HT1080 (cell line): ENCODE measurements at regions not wholly inside any gene's neighbourhood (a gene's known extent, or its start where the extent isn't known, plus 50 kb on each side); places are given as distances from the start of the nearest gene placed in this dataset.
"Not testable (repeated sequence)": the region's sequence is repeated elsewhere in the genome, so short reads cannot be mapped to it uniquely, and the experiment has no call there.

ENCODE experiments used
- DNase-seq: peaks from one replicate; pipeline ENCODE4 v3.0.0-alpha.2; 2015; ENCODE audit warnings: low read depth

DNA sequence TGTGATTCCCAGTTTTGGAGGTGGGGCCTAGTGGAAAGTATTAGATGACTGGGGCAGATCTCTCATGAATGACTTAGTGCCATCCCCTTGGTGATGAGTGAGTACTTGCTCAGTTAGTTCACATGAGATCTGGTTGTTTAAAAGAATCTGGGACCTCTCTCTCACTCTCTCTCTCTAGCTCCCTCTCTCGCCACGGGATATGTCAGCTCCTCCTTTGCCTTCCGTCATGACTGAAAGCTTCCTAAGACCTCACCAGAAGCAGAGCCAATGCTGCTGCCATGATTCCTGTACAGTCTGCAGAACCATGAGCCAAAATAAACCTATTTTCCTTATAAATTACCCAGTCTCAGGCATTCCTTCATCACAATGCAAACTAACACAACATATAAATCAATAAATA is 176.7 kb downstream of the PRELID2 start:
- DNase-seq, result no peak

- DNase-seq, result not testable (repeated sequence)
These were observed 182.4 kb downstream of the PRELID2 start for GRCh38 chr5:145652700-145653099.

DNA sequence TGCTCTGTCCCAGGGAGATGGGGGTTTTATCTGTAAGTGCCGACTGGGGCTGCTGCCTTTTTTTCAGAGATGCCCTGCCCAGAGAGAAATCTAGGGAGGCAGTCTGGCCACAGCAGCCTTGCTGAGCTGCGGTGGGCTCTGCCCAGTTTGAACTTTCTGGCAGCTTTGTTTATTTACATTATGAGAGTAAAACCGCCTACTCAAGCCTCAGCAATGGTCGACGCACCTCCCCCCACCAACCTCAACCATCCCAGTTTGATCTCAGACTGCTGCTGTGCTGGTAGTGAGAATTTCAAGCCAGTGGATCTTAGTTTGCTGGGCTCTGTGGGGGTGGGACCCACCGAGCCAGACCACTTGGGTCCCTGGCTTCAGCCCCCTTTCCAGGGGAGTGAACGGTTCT is 188.0 kb downstream of the PRELID2 start:
- DNase-seq, result not testable (repeated sequence)

- DNase-seq, result not testable (repeated sequence)
These were observed 191.9 kb downstream of the PRELID2 start for GRCh38 chr5:145643214-145643613.

DNA sequence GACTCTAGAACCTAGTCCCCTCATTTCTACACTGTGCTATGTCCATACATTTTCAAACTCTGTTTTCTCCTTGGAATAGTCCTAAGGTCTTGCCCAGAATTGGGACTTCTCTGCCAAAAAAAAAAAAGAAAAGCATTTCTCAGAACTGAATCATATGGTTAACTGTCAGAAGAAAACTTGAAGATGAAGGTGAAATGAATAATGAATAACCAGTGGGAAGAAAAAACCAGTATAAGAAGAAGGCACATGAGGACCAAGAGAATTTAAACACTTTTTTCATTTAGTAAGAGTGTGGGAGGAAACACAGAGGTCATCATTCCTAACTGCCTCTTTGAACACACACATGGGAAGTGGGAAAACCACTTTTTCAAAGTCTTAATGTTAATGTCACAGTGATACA is 197.7 kb downstream of the PRELID2 start:
- DNase-seq, result no peak

DNA sequence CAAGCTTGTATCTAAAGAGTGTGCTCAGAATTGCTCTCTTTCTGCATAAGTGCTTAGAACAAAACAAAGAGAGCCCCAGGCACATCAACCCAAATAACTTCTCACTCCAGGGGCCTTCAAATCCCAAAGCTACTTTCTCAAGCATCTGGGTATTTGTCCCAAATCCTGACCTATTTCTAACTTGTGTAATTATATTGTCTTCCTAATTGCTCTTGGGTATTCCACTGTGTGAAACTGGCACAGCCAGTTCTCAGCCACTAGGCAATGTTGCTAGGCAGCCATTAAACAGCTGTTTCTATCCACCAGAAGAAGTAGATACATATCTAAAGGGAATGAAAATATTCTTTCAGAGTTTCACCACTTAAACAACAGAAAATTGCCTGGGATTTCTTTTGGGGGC is 198.8 kb downstream of the PRELID2 start:
- no peak for DNase-seq

DNA sequence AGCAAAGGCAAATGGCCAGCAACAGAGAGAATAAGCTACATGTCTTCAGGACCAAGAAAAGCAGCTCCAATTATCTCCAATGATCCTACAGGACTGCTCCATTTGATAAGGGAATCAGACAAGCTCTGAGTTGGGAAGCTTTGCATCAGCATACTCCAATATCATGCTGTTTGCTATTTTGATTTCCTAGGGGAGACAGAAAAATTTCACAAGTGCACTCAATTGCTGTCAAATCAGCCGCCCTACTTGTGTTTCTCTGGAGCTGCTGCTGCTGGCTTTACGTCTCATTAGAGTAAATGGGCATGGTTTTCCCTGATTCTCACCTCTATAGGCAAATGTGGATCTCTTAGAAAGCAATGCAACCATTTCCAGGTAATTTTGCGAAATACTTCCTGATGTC is 201.7 kb downstream of the PRELID2 start:
- no peak for DNase-seq

GRCh38 chr5:145632701-145633100 is 202.4 kb downstream of the PRELID2 start:
- no peak for DNase-seq

DNA sequence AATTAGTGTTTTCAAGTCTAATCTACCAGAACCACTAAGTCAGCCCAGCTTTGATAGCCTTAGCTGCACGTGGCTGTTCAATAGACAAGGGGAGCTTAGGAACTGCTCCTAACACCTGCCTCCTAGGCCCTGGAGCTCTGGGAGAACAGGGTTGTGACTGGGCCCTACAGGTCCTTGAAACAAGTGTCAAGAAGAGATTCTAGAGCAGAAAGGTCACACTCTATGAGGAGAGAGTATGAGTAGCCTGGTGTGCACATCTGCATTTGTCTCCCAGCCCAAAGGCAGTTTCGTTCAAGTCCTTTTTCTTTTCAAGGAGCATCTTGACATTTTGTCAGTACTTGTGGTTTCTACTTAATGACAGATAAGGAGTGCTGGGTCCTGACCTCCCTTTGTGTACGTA is 206.1 kb downstream of the PRELID2 start:
- DNase-seq, result no peak

DNA sequence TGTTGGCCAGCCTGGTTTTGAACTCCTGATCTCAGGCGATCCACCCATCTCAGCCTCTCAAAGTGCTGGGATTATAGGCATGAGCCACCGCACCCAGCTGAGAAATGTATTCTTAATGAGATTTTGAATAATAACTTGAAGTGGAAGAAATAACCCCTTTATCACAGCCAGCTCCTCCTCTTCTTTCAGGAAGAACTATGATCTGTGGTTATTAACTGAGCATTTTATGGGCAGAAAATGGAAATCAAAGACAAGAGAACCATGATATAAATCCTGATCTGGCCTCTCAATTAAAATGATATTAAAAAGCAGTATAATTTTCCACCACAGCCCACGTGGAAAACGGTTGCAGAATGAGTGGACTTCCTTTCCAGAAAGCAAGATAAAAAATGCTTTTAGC is 206.6 kb downstream of the PRELID2 start:
- DNase-seq, result no peak

- no peak for DNase-seq
These were observed 215.3 kb downstream of the PRELID2 start for GRCh38 chr5:145619806-145620310.

GRCh38 chr5:145616739-145617138 is 218.4 kb downstream of the PRELID2 start:
- DNase-seq, result not testable (repeated sequence)

DNA sequence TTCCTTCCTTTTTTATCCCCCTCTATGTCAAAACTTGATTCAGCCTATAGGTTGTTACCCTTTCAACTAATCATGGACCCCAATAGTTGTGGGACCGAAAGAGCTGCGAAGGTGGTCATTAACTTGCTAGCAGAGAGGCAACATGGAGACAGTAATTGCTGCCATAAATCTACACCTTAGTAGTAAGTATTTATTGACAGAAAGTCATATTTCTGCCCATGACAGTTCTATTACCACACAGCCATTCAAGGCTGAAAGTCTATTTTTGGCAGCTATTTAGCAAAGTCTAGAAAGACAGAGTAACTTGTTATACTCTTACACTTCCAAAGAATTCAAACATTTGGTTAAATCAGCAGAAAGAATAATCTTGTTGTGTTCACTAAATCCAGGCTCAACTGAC is 236.2 kb downstream of the PRELID2 start:
- DNase-seq, result no peak

- no peak for DNase-seq
These were observed 237.0 kb downstream of the PRELID2 start for GRCh38 chr5:145598184-145598583.

DNA sequence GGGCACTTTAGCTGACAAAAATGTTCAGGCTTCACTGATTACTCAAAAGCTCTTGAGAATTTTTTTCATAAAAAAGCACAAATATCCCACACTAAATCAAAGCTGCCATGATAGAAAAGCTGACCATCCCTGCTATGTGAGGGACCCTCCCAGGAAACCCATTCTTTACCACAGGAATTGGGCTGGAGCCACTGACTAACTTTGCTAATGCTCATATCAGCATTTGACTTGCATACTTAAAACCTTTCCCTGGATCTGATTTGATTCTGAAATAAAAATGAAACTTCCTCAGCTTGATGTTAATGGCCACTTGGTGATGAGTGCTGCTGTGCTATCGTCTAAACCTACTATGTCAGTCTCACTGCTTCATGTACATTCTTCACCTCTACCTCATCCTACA is 243.6 kb downstream of the PRELID2 start:
- no peak for DNase-seq

- no peak for DNase-seq
These were observed 246.1 kb downstream of the PRELID2 start for GRCh38 chr5:145589063-145589462.

- DNase-seq, result no peak
These were observed 246.6 kb downstream of the PRELID2 start for GRCh38 chr5:145588558-145588957.

- no peak for DNase-seq
These were observed 247.0 kb downstream of the PRELID2 start for GRCh38 chr5:145588113-145588512.

DNA sequence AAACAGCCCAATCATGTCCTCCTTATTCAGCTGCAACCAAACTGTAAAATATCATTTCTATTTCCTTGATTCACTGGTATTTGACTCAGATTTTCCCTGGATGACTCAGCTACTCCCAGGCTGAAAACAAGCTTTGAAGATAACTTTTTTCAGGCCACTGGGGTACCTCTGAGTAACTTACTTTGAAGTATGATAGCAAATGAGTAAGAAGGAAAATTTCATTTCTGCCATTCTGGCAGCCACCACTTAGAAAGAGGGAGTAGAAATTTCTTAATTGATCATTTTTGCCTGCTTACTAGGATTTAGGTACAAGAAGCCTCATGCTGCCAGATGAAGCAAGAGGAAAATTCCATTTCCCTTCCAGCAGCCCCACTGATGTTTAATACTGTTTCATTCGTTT is 247.4 kb downstream of the PRELID2 start:
- DNase-seq, result peak; percentile 91

- DNase-seq, result no peak
These were observed 247.9 kb downstream of the PRELID2 start for GRCh38 chr5:145587308-145587672.

- no peak for DNase-seq
These were observed 248.4 kb downstream of the PRELID2 start for GRCh38 chr5:145586661-145587307.

GRCh38 chr5:145585443-145586148 is 249.5 kb downstream of the PRELID2 start:
- DNase-seq, result no peak

DNA sequence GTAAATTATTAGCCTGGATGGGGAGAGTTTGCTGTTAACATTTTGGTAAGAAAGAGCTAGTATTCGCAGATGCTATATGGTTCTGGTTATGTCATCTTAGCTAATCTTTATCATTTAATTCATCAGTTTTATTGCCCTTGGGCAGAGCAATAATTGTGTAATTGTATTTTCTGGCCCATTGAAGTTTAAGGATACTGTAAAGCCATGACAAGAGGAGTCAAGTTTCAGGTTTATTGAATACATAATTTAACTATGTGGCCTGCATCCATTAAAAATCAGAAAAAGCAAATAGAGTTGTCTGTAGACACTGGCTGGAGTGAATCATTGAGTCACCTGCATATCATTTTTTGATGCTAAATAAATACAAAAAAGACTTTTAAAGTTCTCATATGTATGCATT is 255.8 kb downstream of the PRELID2 start:
- no peak for DNase-seq
